HG03457 (cell line): ENCODE measurements at regions not wholly inside any gene's neighbourhood (a gene's known extent, or its start where the extent isn't known, plus 50 kb on each side); places are given as distances from the start of the nearest gene placed in this dataset.
"Not testable (repeated sequence)": the region's sequence is repeated elsewhere in the genome, so short reads cannot be mapped to it uniquely, and the experiment has no call there.

ENCODE experiments used
- ATAC-seq: cut with Tn5 transposase; IDR thresholded peaks from one replicate; pipeline ENCODE4 v1.9.1; 2021; ENCODE audit warnings: moderate number of reproducible peaks; ENCODE audit not compliant: unreplicated experiment

DNA sequence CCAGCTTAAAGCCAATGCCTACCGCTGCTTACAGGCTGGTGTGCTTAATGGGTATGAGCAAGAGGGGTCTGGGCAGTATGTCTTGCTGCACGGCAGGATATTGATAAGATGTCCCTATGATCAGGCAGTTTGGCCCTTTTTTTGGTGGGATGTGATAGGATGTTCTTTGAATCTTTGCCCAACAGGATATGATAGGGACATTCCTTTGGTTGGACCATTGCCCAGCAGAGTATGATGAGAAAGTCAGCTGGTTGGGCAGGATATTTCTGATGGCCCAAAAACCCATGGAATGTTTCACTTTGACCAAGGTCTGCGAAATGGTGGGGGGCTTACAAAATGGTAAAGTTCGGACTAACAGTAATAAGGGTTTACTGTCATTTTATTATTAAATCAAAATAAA, 1060.6 kb downstream of the STIM2 start:
- no peak for ATAC-seq

DNA sequence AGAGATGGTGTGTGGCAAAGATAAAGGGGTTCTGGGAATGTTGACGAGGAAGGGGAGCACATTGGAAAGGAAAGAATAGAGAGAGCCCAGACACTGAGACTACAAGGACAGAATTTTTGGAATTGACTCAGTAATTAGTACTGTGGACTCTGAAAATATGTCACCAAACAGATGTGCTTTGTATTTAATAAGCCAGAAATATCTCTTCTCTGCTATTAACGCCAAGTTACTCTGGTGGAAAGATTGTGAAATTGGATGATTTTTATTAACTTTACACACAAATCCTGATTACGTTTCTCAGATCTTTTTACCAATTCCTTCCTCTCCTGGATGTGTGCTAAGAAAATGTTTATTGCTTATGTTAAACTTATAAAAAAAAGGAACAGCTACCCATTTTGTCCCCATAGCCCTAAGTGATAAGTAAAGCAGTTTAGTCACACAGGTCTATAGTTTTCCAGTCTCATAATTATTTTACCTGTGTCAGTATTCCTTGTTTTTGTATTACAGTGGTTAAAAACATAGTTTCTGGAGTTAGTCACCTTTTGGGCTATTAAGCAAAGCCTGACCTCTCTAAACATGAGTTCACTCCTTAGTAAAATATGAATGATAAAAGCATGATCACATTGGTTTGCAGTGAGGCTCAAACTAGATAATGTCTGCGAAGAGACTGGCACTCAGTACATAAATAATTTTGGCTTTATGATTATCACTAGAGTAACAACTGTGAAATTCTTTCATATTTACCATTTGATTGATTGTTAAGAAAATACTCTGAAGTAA, 1068.3 kb downstream of the STIM2 start:
- ATAC-seq = no peak

DNA sequence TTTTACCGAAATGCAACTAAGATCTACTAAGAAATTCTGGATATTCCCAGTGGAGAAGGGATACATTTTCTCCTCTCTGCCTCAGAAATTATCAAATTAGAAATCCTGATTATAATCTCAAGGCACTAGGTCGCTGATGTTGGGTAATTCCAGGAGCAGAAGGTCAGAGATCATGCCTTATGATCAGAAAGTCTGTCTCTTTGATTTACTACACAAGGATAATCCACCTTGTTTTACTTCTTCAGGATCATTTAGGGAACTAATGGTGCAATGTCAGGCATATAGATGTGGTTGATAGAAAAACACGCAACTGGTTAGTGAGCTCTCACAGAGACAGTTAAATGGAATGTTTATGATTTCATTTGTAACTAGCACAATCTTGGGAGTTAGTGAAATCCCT, 1069.7 kb downstream of the STIM2 start:
- no peak for ATAC-seq

DNA sequence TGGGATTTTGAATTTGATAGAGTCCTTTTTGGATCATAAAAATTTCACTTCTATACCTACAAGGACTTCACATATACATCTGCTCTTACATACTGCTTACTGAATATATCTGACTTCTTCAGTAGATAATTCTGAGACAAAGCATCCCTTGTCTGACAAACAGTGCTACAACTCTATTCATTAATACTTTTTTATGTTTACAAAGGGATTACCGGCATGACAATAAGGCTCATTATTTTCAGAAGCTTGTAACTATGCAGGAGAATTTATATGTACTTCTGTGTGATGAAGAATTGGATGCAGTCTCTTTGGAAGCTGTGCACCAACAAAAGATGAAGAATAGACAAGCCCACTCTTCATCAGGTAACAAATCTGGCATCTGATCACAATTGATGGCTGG, 1070.3 kb downstream of the STIM2 start:
- ATAC-seq = no peak

DNA sequence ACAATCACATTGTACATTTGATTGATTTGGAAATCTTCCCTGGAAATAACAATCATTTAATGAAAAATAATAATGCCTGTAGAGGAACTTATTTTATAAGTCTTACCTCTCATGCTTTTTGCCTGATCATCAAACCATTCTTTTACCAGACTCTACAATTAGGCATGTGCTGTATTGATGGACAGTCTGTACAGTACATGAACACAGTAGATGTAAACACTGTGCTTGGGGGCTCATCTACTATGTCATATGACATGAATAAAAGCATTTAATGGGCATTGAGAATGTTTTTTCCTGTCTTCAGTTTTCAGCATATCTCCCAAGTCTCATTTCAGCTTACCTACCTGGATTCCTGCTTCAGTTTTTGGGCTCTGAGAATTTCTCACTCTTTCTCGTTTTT, 1070.9 kb downstream of the STIM2 start:
- no peak for ATAC-seq

DNA sequence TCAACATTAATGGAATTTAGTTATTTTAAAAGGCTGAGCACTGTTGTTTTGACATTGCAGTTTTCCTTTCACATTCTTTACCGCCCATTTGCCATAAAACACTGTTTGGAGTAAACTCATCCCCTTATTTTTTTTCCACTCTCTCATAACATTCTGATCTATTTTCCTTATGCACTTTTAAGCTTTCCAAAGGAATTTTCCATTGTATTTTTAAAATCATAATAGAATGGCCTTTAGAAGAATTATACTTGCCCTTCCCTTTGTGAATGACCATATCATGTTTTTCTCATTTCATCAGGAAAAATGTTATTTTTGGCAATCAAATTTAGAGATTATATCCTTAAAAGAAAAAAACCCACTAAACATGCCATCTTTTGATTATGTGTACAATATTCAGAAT, 1074.2 kb downstream of the STIM2 start:
- no peak for ATAC-seq

DNA sequence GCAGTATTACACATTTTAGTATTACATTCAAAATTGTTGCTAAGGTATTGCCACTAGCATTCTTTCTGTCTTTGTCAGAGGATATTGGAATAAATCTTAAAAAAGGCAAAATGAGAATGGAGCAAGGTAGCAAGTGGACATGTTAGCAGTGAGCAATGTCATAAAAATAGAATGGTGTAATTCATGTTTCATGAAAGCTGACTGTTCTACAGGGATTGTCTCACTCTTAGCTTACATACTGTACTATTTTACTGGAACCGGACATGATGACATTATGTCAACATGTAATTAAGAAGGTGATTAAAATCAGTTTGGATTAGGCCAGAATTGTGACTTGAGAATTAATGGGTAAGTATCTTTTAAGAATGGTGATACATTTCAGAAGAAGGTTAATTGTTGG, 1086.2 kb downstream of the STIM2 start:
- no peak for ATAC-seq

DNA sequence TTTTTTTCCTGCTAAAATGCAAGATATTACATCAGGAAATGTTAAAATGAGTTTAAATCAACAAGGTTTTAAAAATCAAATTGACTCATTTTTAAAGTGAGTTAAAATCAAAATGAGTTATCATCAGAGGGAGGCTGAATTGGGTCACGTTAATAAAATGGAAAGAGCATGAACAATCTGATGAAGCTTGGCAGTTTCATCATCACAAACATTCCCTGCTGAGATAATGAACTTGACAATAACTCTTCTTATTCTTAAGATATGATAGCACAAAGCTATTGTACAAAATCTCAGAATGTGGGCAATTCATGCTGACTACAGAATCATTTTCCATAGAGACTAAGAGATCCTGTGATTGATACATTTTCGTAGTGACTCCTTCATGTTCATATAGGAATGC, 1086.7 kb downstream of the STIM2 start:
- no peak for ATAC-seq

DNA sequence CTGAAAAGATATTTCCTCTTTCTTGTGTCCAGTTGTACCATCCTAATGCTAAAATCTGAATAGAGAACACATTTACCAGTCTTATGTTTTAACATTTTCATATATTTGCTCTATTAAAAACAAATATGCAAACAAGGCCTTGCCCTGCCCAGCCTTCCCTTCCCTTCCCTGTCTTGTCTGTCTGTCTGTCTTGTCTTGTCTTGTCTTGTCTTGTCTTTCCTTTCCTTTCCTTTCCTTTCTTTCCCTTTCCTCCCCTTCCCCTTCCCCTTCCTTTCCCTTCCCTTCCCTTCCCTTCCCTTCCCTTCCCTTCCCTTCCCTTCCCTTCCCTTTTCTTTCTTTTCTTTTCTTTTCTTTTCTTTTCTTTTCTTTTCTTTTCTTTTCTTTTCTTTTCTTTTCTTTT, 1103.5 kb downstream of the STIM2 start:
- no peak for ATAC-seq

DNA sequence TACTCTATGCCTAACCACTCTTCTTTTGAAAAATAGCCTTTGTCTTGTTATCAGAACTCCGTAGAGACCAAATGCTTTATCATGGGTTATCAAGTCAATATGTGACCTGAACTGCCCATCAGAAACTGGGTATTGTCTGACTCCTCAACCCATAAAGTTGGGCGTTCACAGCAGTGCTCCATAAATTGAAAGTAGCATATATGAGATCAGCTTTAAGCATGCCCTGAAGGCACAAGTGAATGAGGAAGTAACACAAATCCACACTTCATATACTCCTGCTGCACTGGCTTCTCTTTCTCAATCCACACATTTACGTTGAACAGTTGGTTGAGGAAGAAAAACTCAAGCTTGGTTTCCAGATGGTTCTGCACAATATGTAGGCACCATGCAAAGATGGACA, 1106.0 kb downstream of the STIM2 start:
- ATAC-seq = no peak

DNA sequence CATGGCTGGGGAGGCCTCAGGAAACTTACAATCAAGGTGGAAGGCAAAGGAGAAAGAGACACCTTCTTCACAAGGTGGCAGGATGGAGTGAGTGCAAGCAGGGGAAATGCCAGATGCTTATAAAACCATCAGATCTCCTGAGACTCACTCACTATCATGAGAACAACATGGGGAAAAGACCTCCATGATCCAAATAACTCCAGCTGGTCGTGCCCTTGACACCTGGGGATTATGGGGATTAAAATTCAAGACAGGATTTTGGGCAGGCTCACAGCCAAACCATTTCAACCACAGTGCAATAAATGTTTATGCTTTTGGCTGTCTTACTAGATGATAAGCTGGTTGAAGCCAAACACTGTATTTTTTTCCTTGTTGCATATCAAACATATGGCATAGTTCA, 1112.4 kb downstream of the STIM2 start:
- no peak for ATAC-seq

DNA sequence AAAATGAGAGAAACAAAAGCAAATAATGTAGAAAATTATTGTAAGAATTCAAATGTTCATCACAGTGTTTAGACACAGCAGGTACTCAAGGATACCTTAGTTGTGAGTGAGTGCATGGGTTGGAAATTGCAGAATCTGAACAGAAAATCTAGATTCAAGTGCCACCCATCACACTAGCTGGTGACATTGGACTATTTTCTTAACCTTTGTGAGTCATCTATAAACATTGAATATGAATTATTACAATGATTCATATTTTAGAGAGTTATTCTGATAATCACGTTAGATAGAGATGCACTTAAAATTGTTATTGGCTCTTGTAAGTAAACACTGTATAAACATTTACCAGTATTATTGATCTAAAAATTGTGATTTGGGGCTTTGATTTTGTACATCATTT, 1113.1 kb downstream of the STIM2 start:
- ATAC-seq = no peak

DNA sequence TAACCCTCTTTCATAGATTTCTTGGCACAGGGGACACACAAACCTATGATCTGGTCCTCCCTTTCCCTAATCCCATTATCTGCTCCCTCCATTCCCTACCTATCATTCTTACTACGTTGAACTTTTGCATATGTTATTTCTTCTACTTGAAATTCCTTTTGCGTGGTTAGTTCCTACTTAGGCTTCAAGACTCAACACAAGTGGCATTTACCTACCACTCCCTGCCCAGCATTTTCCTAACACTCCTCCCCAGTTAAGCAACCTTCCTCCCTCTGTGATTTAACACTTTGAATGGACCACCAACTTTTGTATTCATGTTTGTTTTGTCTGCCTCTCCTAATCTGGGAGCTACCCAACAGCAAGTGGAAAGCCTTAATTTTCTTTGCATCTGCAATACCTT, 1113.7 kb downstream of the STIM2 start:
- ATAC-seq = no peak

DNA sequence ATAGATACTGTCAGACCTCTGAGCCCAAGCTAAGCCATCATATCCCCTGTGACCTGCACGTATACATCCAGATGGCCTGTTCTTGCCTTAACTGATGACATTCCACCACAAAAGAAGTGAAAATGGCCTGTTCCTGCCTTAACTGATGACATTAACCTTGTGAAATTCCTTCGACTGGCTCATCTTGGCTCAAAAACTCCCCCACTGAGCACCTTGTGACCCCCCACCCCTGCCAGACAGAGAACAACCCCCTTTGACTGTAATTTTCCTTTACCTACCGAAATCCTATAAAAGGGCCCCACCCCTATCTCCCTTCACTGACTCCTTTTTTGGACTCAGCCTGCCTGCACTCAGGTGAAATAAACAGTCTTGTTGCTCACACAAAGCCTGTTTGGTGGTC, 1114.2 kb downstream of the STIM2 start:
- not testable (repeated sequence) for ATAC-seq

DNA sequence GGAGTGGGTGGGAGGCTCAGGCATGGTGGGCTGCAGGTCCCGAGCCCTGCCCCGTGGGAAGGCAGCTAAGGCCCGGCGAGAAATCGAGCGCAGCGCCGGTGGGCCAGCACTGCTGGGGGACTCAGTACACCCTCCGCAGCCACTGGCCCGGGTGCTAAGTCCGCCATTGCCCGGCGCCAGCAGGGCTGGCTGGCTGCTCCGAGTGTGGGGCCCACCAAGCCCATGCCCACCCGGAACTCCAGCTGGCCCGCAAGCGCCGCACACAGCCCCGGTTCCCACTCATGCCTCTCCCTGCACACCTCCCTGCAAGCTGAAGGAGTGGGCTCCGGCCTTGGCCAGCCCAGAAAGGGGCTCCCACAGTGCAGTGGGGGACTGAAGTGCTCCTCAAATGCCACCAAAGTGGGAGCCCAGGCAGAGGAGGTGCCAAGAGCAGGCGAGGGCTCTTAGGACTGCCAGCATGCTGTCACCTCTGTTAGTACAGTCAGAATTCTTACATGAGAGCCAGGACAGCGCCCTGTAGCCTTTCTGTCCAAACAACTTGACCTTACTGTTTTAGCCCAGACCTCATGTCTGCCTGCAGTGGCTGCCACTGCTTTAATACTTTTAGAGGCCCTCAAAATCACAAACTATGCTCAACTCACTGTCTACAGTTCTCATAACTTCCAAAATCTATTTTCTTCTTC, 1117.9 kb downstream of the STIM2 start:
- not testable (repeated sequence) for ATAC-seq

DNA sequence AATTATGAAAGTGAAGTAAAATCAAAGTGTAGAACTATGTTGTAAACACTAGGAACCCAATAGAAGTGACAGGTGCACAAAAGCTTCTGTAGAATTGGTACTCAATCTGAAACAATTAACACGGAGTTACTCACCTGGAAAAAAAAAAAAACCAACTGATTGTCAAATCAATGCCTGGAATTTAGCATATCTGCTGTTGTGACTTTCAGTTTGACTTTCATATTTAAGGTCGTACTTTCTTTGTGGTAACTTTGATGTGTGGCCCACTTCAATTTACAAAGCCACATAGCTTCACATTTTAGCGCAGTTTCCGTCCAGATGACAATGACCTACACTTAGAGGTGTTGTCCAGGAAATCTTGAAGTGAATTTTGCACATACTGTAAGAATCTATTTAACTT, 1124.9 kb downstream of the STIM2 start:
- no peak for ATAC-seq

DNA sequence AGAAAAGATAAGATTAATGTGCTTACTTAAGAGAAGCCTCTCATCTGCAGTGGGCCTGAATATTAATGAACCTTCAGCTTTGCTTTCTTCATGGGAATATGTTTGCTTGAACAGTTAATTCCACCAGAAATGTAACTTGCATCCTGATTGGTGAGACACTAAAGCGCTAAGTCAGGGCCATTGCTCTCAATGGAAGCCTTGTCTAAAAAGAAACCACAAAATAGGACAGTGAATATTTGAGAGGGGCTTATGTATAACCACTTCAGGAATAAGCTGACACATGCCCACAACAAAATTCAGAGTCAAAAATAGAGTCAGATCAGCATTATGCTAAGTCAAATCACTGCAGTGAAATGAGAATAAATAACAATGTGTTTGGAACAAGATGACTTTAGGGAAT, 1125.8 kb downstream of the STIM2 start:
- ATAC-seq = no peak

DNA sequence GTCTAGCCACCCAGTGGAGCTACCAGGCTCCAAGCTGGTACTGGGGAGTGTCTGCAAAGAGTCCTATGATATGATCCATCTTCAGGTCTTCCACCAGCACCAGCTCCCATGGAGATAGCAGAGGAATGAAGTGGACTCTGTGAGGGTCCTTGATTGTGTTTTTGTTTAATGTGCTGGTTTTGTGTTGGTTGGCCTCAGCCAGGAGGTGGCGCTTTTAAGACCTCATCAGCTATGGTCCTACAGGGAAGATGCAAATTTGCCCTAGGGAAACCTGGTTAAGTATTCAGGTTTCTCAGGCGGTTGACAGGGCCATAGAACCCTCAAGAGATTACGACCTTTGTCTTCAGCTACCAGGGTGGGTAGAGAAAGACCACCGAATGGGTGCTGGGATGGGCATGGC, 1141.1 kb downstream of the STIM2 start:
- ATAC-seq = no peak

DNA sequence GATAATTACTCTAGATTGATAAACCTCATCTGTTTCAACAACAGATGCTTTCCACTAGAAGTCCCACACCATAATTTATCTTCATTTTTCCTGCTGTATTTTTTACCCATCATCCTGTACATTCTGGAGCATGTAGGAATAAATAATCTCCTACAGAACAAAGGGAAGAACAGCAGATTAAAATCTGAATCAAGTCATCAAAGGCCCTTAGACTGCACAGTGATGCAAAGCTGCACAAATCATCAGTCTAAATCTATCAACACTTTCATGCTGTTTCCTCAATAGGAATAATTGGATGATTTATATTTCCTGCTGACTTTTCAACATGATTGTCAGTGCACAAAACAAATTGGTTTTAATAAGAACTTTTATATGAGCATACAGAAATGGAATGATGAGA, 1143.9 kb downstream of the STIM2 start:
- no peak for ATAC-seq

DNA sequence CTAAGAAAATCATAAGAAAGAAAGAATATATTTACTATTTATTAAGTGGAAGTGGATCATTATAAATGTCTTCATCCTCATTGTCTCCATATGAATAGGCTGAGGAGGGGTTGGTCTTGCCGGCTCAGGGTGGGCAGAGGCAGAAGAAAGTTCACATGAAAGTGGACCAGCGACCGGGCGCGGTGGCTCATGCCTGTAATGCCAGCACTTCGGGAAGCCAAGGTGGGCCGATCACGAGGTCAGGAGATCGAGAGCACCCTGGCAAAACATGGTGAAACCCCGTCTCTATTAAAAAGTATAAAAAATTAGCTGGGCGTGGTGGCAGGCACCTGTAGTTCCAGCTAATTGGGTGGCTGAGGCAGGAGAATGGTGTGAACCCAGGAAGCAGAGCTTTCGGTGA, 1145.4 kb downstream of the STIM2 start:
- ATAC-seq = no peak

DNA sequence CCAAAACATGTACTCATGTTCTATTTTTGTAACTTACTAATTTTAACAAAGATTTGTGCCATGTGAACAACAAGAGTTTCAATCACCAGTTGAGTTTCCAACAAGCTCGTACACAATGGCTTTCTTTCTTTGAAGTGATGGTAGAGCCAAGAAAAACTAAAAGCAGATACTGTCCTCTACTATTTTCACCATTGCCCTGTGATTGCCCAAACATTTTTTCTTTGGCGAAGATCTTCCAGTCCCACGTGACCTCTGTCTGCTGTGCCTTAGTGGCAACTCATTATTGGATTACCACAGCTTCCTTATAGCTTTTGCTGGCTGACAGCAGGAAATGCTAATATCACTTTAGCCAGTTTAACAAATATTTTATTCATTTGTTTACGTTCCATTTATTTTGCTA, 1147.1 kb downstream of the STIM2 start:
- no peak for ATAC-seq

DNA sequence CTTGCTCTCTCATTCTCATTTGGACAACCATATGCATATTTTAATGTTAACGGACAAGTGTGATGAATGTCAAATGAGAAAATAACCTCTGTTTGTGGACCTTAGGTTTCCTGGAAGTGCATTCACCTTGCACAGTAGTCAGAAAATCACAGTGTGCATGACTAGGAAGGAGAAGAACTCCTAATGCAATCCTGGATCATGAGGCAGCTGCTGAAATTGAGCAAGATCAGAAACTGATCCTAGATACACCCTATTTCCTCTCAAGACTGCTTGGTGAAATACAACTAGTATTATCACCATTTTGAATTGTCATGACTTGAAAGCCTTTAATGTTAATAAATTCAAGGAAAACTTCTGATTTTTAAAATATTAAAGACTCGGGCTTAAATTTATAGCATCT, 1148.9 kb downstream of the STIM2 start:
- ATAC-seq = no peak
